GM21723 (cell line): ENCODE measurements at regions not wholly inside any gene's neighbourhood (a gene's known extent, or its start where the extent isn't known, plus 50 kb on each side); places are given as distances from the start of the nearest gene placed in this dataset.

Source experiments
- ATAC-seq: cut with Tn5 transposase; IDR thresholded peaks from one replicate; pipeline ENCODE4 v1.9.1; 2021; ENCODE audit warnings: mild to moderate bottlenecking, moderate library complexity; ENCODE audit not compliant: unreplicated experiment

DNA sequence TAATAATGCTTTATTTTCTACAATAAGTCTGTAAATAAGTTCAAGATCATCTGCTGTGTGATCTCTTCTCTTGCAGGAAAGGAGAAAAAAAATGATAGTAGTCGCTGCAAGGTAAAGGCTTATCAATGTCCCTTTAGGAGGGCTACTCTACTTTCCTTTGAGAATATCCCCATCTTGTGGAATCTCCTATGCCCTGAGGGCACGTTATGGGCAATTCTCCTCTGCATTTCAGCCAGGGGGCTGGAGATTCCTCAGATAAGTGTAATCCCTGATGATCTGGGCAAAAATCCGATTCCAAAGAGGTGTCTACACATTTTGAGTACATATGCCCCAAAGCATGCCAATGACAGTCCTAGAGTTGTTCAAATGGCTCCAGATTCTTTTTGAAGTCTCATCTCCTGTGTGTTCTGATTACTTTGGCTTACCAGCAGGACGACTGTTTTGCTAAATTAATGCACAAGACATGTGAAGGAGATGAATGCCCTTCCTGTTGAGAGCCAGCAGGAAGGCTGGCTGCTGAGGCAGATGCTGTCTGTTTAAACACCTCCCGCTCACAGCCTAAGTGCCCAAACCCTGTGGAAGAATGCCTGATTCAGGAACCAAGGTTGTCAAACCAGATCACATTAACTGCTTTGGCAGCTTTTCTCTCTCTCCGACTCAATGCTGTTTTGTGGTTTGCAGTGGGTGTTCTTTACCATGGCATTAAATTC lies 171.2 kb upstream of the COL1A2 start:
- peak; percentile 56 for ATAC-seq

- ATAC-seq: no peak
Measured at GRCh38 chr7:94228223-94228622, 166.5 kb upstream of the COL1A2 start.

- ATAC-seq: no peak
Measured at GRCh38 chr7:94228678-94229077, 166.0 kb upstream of the COL1A2 start.

GRCh38 chr7:94231305-94231704 lies 163.4 kb upstream of the COL1A2 start:
- no peak for ATAC-seq

- no peak for ATAC-seq
Measured at GRCh38 chr7:94236960-94237359, 157.7 kb upstream of the COL1A2 start.

DNA sequence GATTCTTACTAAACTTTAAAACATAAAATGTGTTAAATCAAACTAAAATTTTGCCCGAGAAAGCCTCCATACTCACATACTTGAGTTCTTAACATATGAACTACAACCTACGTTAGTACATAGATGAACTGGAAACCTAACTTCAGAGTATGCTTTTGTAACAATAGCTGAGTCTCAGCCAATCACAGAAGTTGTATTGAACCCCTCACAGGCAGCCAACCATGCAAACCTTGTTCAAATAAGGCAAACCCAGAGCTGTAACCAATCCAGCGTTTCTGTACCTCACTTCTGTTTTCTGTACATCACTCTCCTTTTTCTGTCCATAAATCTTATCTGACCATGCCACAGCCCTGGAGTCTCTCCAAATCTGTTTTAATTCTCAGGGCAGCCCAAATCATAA lies 157.3 kb upstream of the COL1A2 start:
- no peak for ATAC-seq

GRCh38 chr7:94239661-94240234 lies 154.9 kb upstream of the COL1A2 start:
- no peak for ATAC-seq

DNA sequence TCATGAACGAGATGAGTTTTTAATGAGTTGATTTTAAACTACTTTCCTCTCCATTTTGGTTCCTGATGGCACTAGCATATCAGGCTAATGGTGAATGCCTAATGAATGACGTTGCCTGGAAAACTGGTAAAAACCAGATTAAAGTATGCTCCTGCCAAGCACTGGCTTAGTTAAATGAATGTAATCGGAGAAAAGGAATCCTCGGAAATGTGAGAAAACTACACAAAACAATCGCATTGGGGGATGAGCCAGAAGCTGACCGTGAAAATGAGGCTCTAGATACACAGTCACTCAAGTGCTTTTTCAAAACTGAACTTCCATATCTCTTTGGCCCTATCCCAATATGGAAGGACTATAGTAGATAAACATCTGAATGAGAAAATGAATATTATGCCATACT lies 153.8 kb upstream of the COL1A2 start:
- no peak for ATAC-seq

GRCh38 chr7:94241402-94241925 lies 153.2 kb upstream of the COL1A2 start:
- ATAC-seq: no peak

- ATAC-seq: no peak
Measured at GRCh38 chr7:94243066-94243711, 151.5 kb upstream of the COL1A2 start.

DNA sequence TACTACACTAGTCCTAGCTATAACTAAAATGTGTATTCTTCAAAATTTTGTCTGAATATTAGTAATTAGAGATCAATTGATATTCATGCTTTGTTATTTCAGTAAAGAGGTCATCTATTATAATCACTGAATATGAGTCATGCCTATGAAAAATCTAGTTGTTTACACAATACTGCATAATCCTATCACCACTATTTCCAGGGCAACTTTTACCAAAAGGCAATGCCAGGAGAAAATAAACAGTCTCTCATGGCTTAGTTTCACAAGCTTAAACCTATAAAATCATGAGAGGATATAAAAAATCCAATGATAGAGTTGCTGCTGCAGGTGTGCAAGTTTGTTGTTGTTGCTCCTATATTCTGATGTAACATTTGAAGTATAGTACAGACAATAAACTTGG lies 149.9 kb upstream of the COL1A2 start:
- no peak for ATAC-seq

- no peak for ATAC-seq
Measured at GRCh38 chr7:94245500-94245899, 149.2 kb upstream of the COL1A2 start.

DNA sequence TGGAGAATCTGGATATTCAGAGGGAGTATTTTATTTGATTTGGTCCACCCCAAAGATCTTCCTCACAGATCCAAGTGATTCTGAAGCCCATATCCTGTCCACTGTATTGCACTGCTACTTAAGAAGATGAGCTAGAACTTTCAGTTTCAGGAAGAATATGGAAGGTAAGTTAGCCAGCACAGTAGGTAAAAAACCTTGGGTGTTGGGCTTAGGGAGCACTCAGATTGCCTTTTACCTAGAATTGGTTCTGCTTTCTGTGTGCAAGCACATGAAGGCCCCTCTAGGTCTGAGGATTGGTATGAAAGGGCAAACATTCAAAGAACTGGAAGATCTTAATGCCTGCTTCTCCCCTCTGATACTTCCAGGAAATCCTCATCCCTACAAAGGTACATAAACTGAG lies 146.7 kb upstream of the COL1A2 start:
- ATAC-seq: no peak

- ATAC-seq: no peak
Measured at GRCh38 chr7:94249631-94250030, 145.1 kb upstream of the COL1A2 start.

DNA sequence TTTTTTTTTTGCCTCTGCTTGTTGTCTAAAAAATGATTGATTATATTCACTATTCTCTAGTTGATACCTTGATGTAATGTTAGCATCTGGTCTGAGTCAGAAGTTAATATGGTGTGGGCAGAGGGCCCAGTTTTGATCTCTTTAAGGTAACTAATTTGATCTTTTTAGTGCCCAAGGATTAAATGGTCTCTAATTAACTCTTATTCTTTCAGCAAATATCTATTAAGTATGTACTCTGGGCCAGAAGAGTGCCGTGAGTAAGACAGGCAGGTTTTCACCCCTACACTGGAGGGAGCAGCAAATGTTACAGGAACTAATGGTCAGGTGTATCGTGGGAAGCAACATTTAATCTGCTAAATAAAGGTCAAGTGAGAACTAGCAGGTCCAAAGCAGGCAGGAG lies 144.6 kb upstream of the COL1A2 start:
- no peak for ATAC-seq

DNA sequence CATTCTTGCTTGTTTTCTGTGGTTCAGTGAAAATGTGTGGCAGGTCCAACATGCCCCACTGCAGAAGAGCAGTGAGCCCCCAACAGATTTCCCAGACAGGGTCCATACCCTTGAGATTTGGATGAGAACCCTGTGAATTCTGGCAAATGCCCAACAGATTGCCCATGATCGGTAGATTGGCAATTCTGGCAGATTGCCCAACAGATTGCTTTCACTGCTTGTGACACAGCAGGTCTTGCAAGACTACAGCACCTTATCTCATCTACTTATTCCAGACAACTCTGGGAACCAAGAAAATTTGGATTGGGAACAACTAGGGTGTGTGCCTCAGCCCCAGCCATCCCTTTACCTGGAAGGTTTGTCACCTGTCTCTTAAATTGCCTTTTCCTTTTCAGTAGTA lies 143.7 kb upstream of the COL1A2 start:
- ATAC-seq: no peak

DNA sequence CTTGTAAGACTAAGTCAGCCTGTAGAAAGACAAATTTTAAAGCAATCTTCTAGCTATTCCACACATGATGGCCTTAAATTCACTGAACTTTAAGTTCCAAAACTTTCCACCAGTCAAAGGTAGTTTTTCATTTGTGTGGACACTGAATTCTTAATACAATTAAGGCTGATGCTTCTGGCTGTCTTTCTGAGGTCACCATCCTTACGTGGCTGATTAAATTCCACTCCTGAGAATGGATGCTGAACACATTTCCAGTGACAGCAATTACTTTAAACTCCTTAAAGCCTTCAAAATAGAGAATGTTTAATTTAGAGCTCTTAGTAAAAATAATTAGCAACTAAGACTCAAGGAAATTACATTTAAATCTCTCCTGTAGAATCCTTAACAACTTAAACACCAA lies 142.6 kb upstream of the COL1A2 start:
- no peak for ATAC-seq

- no peak for ATAC-seq
Measured at GRCh38 chr7:94252971-94253370, 141.7 kb upstream of the COL1A2 start.

- no peak for ATAC-seq
Measured at GRCh38 chr7:94253686-94254085, 141.0 kb upstream of the COL1A2 start.

- ATAC-seq: no peak
Measured at GRCh38 chr7:94258418-94259300, 136.0 kb upstream of the COL1A2 start.

DNA sequence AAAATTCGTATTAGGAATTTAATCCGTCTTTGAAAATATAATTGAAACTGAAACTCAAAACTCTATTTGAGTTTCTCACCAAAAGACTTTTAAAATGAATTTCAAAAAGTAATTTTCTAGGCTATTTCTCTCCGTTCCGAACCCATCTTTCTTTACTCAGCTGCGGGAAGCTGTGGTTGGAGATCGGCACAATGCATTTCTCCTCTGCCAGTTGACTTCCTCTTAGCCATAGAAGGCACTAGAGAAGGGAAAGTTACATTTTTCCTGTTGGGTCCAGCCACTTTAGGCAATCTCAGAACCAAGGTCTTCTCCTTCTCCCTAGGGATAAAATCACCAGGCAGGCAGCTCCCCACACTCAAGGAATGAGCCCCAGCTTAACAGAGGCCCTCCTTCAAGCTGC lies 133.6 kb upstream of the COL1A2 start:
- no peak for ATAC-seq
